ENCODE measurements at regions not wholly inside any gene's neighbourhood (a gene's known extent, or its start where the extent isn't known, plus 50 kb on each side); places are given as distances from the start of the nearest gene placed in this dataset.
A peak's percentile ranks its signal among the peaks of the same experiment; 100 is the strongest.

DNA sequence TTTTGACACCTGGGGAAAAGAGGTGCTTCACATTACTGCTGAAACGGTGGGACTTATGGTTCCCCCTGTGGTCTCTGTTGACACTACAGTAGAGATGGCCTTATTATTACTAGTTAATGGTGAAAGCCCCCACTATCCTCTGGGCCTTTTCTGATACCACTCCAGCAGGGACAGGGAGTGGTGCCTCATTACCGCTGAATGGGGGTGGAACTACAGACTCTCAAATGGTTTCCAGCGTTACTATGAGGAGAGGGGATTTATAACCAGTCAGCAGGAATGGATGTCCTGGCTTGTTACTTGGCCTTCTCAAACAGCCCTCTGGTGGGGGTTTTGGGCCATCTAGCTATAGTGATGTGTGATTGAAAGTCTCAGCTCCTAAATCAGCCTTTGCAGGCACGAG is 96.7 kb upstream of the DIAPH3 start:
- peak overlapping the region; percentile 5; the same call in 1 of the 2 replicates for H2AFZ ChIP-seq
- DNase-seq (ENCODE audit: low spot score) (peak; percentile 74), ATAC-seq (peak; percentile 65)
- no peak overlapping the region for H3K4me3 ChIP-seq
- no peak for TF ChIP-seq EZH2 (IDR thresholded peaks at IDR 0.05; ENCODE audit: low read depth, unreplicated experiment)
- TF ChIP-seq, protein P1, sequence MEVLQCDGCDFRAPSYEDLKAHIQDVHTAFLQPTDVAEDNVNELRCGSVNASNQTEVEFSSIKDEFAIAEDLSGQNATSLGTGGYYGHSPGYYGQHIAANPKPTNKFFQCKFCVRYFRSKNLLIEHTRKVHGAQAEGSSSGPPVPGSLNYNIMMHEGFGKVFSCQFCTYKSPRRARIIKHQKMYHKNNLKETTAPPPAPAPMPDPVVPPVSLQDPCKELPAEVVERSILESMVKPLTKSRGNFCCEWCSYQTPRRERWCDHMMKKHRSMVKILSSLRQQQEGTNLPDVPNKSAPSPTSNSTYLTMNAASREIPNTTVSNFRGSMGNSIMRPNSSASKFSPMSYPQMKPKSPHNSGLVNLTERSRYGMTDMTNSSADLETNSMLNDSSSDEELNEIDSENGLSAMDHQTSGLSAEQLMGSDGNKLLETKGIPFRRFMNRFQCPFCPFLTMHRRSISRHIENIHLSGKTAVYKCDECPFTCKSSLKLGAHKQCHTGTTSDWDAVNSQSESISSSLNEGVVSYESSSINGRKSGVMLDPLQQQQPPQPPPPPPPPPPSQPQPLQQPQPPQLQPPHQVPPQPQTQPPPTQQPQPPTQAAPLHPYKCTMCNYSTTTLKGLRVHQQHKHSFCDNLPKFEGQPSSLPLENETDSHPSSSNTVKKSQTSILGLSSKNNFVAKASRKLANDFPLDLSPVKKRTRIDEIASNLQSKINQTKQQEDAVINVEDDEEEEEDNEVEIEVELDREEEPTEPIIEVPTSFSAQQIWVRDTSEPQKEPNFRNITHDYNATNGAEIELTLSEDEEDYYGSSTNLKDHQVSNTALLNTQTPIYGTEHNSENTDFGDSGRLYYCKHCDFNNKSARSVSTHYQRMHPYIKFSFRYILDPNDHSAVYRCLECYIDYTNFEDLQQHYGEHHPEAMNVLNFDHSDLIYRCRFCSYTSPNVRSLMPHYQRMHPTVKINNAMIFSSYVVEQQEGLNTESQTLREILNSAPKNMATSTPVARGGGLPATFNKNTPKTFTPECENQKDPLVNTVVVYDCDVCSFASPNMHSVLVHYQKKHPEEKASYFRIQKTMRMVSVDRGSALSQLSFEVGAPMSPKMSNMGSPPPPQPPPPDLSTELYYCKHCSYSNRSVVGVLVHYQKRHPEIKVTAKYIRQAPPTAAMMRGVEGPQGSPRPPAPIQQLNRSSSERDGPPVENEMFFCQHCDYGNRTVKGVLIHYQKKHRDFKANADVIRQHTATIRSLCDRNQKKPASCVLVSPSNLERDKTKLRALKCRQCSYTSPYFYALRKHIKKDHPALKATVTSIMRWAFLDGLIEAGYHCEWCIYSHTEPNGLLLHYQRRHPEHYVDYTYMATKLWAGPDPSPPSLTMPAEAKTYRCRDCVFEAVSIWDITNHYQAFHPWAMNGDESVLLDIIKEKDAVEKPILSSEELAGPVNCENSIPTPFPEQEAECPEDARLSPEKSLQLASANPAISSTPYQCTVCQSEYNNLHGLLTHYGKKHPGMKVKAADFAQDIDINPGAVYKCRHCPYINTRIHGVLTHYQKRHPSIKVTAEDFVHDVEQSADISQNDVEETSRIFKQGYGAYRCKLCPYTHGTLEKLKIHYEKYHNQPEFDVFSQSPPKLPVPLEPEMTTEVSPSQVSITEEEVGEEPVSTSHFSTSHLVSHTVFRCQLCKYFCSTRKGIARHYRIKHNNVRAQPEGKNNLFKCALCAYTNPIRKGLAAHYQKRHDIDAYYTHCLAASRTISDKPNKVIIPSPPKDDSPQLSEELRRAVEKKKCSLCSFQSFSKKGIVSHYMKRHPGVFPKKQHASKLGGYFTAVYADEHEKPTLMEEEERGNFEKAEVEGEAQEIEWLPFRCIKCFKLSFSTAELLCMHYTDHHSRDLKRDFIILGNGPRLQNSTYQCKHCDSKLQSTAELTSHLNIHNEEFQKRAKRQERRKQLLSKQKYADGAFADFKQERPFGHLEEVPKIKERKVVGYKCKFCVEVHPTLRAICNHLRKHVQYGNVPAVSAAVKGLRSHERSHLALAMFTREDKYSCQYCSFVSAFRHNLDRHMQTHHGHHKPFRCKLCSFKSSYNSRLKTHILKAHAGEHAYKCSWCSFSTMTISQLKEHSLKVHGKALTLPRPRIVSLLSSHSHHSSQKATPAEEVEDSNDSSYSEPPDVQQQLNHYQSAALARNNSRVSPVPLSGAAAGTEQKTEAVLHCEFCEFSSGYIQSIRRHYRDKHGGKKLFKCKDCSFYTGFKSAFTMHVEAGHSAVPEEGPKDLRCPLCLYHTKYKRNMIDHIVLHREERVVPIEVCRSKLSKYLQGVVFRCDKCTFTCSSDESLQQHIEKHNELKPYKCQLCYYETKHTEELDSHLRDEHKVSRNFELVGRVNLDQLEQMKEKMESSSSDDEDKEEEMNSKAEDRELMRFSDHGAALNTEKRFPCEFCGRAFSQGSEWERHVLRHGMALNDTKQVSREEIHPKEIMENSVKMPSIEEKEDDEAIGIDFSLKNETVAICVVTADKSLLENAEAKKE (CRISPR knock-in tag; IDR thresholded peaks at IDR 0.05): peak; percentile 49; the same call in 1 of the 2 replicates
- no peak for TF ChIP-seq JUNB (IDR thresholded peaks at IDR 0.05; ENCODE audit: unreplicated experiment)
- TF ChIP-seq CTCF (conservative IDR thresholded peaks at IDR 0.05; ENCODE audit: low read depth in 2 of 2): peak; percentile 32 to 53
- no peak for TF ChIP-seq EZH2phosphoT487 (IDR thresholded peaks at IDR 0.05; ENCODE audit: unreplicated experiment)
- no peak for TF ChIP-seq POLR2AphosphoS5 (IDR thresholded peaks at IDR 0.05; ENCODE audit: low read depth)
- TF ChIP-seq, protein P2, sequence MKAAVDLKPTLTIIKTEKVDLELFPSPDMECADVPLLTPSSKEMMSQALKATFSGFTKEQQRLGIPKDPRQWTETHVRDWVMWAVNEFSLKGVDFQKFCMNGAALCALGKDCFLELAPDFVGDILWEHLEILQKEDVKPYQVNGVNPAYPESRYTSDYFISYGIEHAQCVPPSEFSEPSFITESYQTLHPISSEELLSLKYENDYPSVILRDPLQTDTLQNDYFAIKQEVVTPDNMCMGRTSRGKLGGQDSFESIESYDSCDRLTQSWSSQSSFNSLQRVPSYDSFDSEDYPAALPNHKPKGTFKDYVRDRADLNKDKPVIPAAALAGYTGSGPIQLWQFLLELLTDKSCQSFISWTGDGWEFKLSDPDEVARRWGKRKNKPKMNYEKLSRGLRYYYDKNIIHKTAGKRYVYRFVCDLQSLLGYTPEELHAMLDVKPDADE (IDR thresholded peaks at IDR 0.05): no peak
- Mint-ChIP-seq H3K4me1 (peaks cover 23% of the 10 kb centered on the region), H3K27ac (no peak overlapping the region), H3K9me3 (peaks cover 26% of the 10 kb centered on the region), H3K36me3 (ENCODE audit: low read depth) (peaks cover 11% of the 10 kb centered on the region), H3K27me3 (ENCODE audit: insufficient read depth, low read depth, poor library complexity) (peaks cover 2% of the 10 kb centered on the region), H3K4me3 (no peak overlapping the region)
- H3K4me1 ChIP-seq (ENCODE audit: insufficient read depth): peaks cover 21% of the 10 kb centered on the region
- no peaks in the 10 kb centered on the region for H3F3A ChIP-seq (replicated peaks; ENCODE audit: low read depth)
- H4K20me1 ChIP-seq (replicated peaks; ENCODE audit: insufficient read depth): no peaks in the 10 kb centered on the region
- no peaks in the 10 kb centered on the region for H3K36me3 ChIP-seq (ENCODE audit: insufficient read depth)
- H3K9me2 ChIP-seq (ENCODE audit: insufficient read depth): no peaks in the 10 kb centered on the region; the same call in 1 of the 2 replicates
- H3K27ac ChIP-seq (ENCODE audit: low read depth): no peak overlapping the region
- H3K27me3 ChIP-seq (ENCODE audit: insufficient read depth): no peaks in the 10 kb centered on the region
- H3K79me2 ChIP-seq (replicated peaks; ENCODE audit: insufficient read depth): no peaks in the 10 kb centered on the region
- 0 out of 2 replicates have a peak overlapping the region, but pooled peaks have one; percentile 36 for H3K4me2 ChIP-seq
